SU-DHL-6 (cell line): ENCODE measurements at regions not wholly inside any gene's neighbourhood (a gene's known extent, or its start where the extent isn't known, plus 50 kb on each side); places are given as distances from the start of the nearest gene placed in this dataset.

Experiments
- H2AFZ ChIP-seq: fragments of 200-600 bp; sonication (generic); 2 replicates; pipeline ENCODE4 v1.6.1; 2014; ENCODE audit warnings: low read depth, mild to moderate bottlenecking, moderate library complexity, mixed read lengths, antibody characterized with exemption, low read length; ENCODE audit not compliant: severe bottlenecking
- H3F3A ChIP-seq: fragments of 200-600 bp; shearing (Covaris generic); 2 replicates; pipeline ENCODE4 v1.6.0; 2016; ENCODE audit warnings: antibody characterized with exemption, mild to moderate bottlenecking; ENCODE audit not compliant: insufficient read depth
- H3K27ac ChIP-seq: fragments of 200-600 bp; sonication (generic); 2 replicates; pipeline ENCODE4 v1.5.1; 2016; ENCODE audit warnings: low read depth, mild to moderate bottlenecking, low read length, moderate library complexity, mixed read lengths
- H3K27me3 ChIP-seq: fragments of 200-600 bp; sonication (generic), shearing (Covaris generic); 2 replicates; pipeline ENCODE4 v1.6.0; 2014; ENCODE audit warnings: mild to moderate bottlenecking, low read length
- H3K36me3 ChIP-seq: fragments of 200-600 bp; sonication (generic); 2 replicates; pipeline ENCODE4 v1.6.1; 2014; ENCODE audit warnings: mild to moderate bottlenecking, low read length, mixed read lengths
- H3K4me2 ChIP-seq: fragments of 300-600, 200-600 bp; shearing (Covaris generic), sonication (generic); 2 replicates; pipeline ENCODE4 v1.6.0; 2014; ENCODE audit warnings: low read length, low read depth, mild to moderate bottlenecking; ENCODE audit not compliant: poor library complexity, severe bottlenecking
- H3K4me3 ChIP-seq: fragments of 200-600 bp; sonication (generic); 2 replicates; pipeline ENCODE4 v1.5.1; 2014; ENCODE audit warnings: antibody characterized with exemption, low read length, mild to moderate bottlenecking, mixed read lengths; ENCODE audit not compliant: insufficient read depth, poor library complexity, severe bottlenecking
- H3K79me2 ChIP-seq: fragments of 200-600 bp; sonication (generic); 2 replicates; pipeline ENCODE4 v1.6.1; 2014; ENCODE audit warnings: mild to moderate bottlenecking, low read length, moderate library complexity; ENCODE audit not compliant: insufficient read depth
- H3K9ac ChIP-seq: fragments of 200-600 bp; sonication (generic); 2 replicates; pipeline ENCODE4 v1.7.0; 2014; ENCODE audit warnings: mild to moderate bottlenecking, low read length
- H3K9me2 ChIP-seq: fragments of 200-600 bp; sonication (generic); replicated peaks from 2 replicates; pipeline ENCODE4 v1.6.1; 2014; ENCODE audit warnings: low read length; ENCODE audit not compliant: insufficient read depth
- H3K9me3 ChIP-seq: fragments of 200-600 bp; sonication (generic); 2 replicates; pipeline ENCODE4 v1.6.1; 2014; ENCODE audit warnings: low read length, mixed read lengths; ENCODE audit not compliant: insufficient read depth
- H4K20me1 ChIP-seq: fragments of 200-600 bp; sonication (generic); 2 replicates; pipeline ENCODE4 v1.6.1; 2014; ENCODE audit warnings: low read depth, mild to moderate bottlenecking, antibody characterized with exemption, low read length, moderate library complexity, mixed read lengths
- EZH2phosphoT487 ChIP-seq: fragments of 200-600 bp; sonication (generic), shearing (Covaris generic); conservative IDR thresholded peaks from 2 replicates; pipeline ENCODE4 v1.6.1; 2018; ENCODE audit warnings: mild to moderate bottlenecking, antibody characterized with exemption, low read length, moderate library complexity, mixed read lengths
- TF ChIP-seq, protein P1 (sequence below): fragments of 200-600 bp; sonication (generic); IDR thresholded peaks from one replicate; pipeline ENCODE4 v1.5.1; 2017; ENCODE audit warnings: antibody characterized with exemption, mild to moderate bottlenecking, low read length, moderate library complexity; ENCODE audit not compliant: insufficient read depth, poor library complexity, severe bottlenecking

GRCh38 chr2:161032635-161033034 is 127.6 kb upstream of the TANK start:
- Histone ChIP-seq H3K9ac (no peak overlapping the region), H3K4me3 (no peak overlapping the region), H3K27ac (no peak overlapping the region), H3K27me3 (no peaks in the 10 kb centered on the region), H3K79me2 (no peaks in the 10 kb centered on the region), H4K20me1 (no peaks in the 10 kb centered on the region), H3K9me2 (no peaks in the 10 kb centered on the region), H2AFZ (no peak overlapping the region), H3F3A (no peaks in the 10 kb centered on the region), H3K36me3 (no peaks in the 10 kb centered on the region), H3K4me2 (no peak overlapping the region), H3K9me3 (no peaks in the 10 kb centered on the region)
- TF ChIP-seq EZH2phosphoT487, result no peak
- TF ChIP-seq, protein P1, sequence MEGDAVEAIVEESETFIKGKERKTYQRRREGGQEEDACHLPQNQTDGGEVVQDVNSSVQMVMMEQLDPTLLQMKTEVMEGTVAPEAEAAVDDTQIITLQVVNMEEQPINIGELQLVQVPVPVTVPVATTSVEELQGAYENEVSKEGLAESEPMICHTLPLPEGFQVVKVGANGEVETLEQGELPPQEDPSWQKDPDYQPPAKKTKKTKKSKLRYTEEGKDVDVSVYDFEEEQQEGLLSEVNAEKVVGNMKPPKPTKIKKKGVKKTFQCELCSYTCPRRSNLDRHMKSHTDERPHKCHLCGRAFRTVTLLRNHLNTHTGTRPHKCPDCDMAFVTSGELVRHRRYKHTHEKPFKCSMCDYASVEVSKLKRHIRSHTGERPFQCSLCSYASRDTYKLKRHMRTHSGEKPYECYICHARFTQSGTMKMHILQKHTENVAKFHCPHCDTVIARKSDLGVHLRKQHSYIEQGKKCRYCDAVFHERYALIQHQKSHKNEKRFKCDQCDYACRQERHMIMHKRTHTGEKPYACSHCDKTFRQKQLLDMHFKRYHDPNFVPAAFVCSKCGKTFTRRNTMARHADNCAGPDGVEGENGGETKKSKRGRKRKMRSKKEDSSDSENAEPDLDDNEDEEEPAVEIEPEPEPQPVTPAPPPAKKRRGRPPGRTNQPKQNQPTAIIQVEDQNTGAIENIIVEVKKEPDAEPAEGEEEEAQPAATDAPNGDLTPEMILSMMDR, result no peak

DNA sequence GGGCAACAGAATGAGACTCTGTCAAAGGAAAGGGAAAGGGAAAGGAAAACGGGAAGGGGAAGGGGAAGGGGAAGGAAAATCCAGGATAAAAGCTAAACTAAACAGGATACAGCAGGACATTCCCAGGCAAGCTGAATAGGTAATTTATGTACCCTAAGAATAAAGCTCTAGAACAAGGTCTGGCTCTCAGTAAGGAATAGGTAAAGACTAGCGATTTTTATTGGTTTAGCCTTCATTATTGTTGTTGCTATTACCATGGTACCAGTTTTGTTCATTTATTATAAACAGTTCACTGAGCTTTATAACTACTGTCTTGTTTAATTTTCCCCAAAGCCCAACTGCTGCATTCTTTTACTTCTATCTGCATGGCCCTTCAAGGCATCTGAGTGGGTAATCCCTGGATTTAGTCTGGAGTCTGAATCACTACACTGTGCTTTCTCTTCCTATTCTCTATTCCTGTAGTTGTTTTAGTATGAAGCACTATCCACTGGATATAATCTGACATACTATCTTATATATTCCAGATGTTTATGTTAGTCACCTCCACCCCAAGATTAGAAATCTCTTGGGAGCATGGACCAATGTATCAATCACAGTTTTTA is 127.1 kb upstream of the TANK start:
- H3K27me3 ChIP-seq, result no peaks in the 10 kb centered on the region
- H3K4me3 ChIP-seq, result no peak overlapping the region
- H3K9ac ChIP-seq, result no peak overlapping the region
- H3K4me2 ChIP-seq, result no peak overlapping the region
- no peaks in the 10 kb centered on the region for H3K9me2 ChIP-seq
- H3K79me2 ChIP-seq, result no peaks in the 10 kb centered on the region
- H3K27ac ChIP-seq, result no peak overlapping the region
- no peaks in the 10 kb centered on the region for H3F3A ChIP-seq
- H2AFZ ChIP-seq, result no peak overlapping the region
- H4K20me1 ChIP-seq, result no peaks in the 10 kb centered on the region
- H3K36me3 ChIP-seq, result no peaks in the 10 kb centered on the region
- TF ChIP-seq EZH2phosphoT487, result no peak
- TF ChIP-seq, protein P1, result no peak
- no peaks in the 10 kb centered on the region for H3K9me3 ChIP-seq

- Histone ChIP-seq H3K9ac (no peak overlapping the region), H3K4me3 (no peak overlapping the region), H3K36me3 (no peaks in the 10 kb centered on the region), H3K4me2 (no peak overlapping the region), H3K9me3 (no peaks in the 10 kb centered on the region), H4K20me1 (no peaks in the 10 kb centered on the region), H3K27me3 (no peaks in the 10 kb centered on the region), H3K27ac (no peak overlapping the region), H3K79me2 (no peaks in the 10 kb centered on the region), H3K9me2 (no peaks in the 10 kb centered on the region), H2AFZ (no peak overlapping the region), H3F3A (no peaks in the 10 kb centered on the region)
- TF ChIP-seq, protein P1, result no peak
- TF ChIP-seq EZH2phosphoT487, result no peak
Measured at GRCh38 chr2:161036926-161037325, 123.3 kb upstream of the TANK start.
